ENCODE measurements at regions not wholly inside any gene's neighbourhood (a gene's known extent, or its start where the extent isn't known, plus 50 kb on each side); places are given as distances from the start of the nearest gene placed in this dataset.

GRCh38 chr5:122656577-122656976, 118.3 kb upstream of the SNX2 start:
- TF ChIP-seq CTCF (IDR thresholded peaks at IDR 0.05 in 2 of 3, conservative IDR thresholded peaks at IDR 0.05 in 1 of 3; ENCODE audit: borderline replicate concordance in 1 of 3, insufficient read depth in 1 of 3, low read depth in 2 of 3, low read length in 2 of 3) (no peak), YY1 (IDR thresholded peaks at IDR 0.05; ENCODE audit: extremely low read depth, insufficient replicate concordance, low read depth, low read length) (no peak)
